ENCODE measurements at regions not wholly inside any gene's neighbourhood (a gene's known extent, or its start where the extent isn't known, plus 50 kb on each side); places are given as distances from the start of the nearest gene placed in this dataset.

GRCh38 chr1:81410351-81410750, 390.4 kb upstream of the ADGRL2 start:
- H3K9me3 Mint-ChIP-seq, result peaks cover 5% of the 10 kb centered on the region
- Histone ChIP-seq H3K36me3 (ENCODE audit: insufficient read depth, low read length) (no peaks in the 10 kb centered on the region), H3K4me1 (ENCODE audit: insufficient read depth, low read length) (no peaks in the 10 kb centered on the region), H3K4me3 (ENCODE audit: low read length) (no peak overlapping the region), H3K27me3 (ENCODE audit: control insufficient read depth in 1 of 2, insufficient read depth in 2 of 2, low read length in 2 of 2) (no peaks in the 10 kb centered on the region), H3K27ac (ENCODE audit: low read depth in 1 of 2, low read length in 2 of 2) (no peak overlapping the region), H3K9me3 (ENCODE audit: control insufficient read depth in 1 of 2, insufficient read depth in 1 of 2, low read length in 2 of 2) (peaks cover 0 to 3% of the 10 kb centered on the region in 2 experiments)
- ChIA-PET POLR2A (no interaction called here), CTCF (no interaction called here)
- H3K36me3 Mint-ChIP-seq (ENCODE audit: low read depth), result no peaks in the 10 kb centered on the region
- TF ChIP-seq, protein P1, sequence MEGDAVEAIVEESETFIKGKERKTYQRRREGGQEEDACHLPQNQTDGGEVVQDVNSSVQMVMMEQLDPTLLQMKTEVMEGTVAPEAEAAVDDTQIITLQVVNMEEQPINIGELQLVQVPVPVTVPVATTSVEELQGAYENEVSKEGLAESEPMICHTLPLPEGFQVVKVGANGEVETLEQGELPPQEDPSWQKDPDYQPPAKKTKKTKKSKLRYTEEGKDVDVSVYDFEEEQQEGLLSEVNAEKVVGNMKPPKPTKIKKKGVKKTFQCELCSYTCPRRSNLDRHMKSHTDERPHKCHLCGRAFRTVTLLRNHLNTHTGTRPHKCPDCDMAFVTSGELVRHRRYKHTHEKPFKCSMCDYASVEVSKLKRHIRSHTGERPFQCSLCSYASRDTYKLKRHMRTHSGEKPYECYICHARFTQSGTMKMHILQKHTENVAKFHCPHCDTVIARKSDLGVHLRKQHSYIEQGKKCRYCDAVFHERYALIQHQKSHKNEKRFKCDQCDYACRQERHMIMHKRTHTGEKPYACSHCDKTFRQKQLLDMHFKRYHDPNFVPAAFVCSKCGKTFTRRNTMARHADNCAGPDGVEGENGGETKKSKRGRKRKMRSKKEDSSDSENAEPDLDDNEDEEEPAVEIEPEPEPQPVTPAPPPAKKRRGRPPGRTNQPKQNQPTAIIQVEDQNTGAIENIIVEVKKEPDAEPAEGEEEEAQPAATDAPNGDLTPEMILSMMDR (IDR thresholded peaks at IDR 0.05), result no peak
- no peak overlapping the region for H3K4me3 Mint-ChIP-seq
- intact Hi-C loops (cut with DNase I, micrococcal nuclease), result no loop called here
- H3K4me1 Mint-ChIP-seq (ENCODE audit: low read depth), result no peaks in the 10 kb centered on the region
- H3K27ac Mint-ChIP-seq, result no peak overlapping the region
- H3K27me3 Mint-ChIP-seq, result no peaks in the 10 kb centered on the region
- ATAC-seq (ENCODE audit: poor library complexity) (no peak), DNase-seq (no peak)

DNA sequence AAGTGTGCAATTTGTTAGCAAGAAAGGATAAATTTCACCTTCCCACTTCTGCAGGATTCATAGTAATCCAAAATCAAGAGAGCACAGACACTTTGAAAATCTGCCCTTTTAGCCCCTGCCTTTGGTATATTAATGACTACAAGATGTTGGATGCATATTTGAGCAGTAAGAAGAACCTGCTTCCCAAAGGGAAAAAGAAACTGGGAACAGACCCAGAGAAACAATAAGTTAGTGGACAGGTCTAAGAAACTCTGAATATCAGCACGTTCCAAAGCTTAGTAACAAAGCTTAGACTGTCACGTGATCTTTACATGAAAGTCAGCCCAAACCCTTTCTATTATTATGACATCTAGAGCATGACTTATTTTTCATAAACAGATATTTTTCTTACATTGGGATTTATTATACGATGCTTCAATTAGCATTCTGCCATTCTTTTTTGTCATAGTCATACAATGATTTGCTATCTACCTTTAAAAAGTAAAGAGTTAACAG, 390.9 kb upstream of the ADGRL2 start:
- H3K36me3 ChIP-seq (ENCODE audit: insufficient read depth, low read length), result no peaks in the 10 kb centered on the region
- H3K4me1 Mint-ChIP-seq (ENCODE audit: low read depth), result no peaks in the 10 kb centered on the region
- H3K4me1 ChIP-seq (ENCODE audit: insufficient read depth, low read length), result no peaks in the 10 kb centered on the region
- no peaks in the 10 kb centered on the region for H3K27me3 Mint-ChIP-seq
- DNase-seq (no peak), ATAC-seq (ENCODE audit: poor library complexity) (no peak)
- TF ChIP-seq, protein P1 (IDR thresholded peaks at IDR 0.05), result no peak
- no peak overlapping the region for H3K27ac ChIP-seq (ENCODE audit: low read depth in 1 of 2, low read length in 2 of 2)
- intact Hi-C loops (cut with DNase I, micrococcal nuclease), result no loop called here
- peaks cover 5% of the 10 kb centered on the region for H3K9me3 Mint-ChIP-seq
- ChIA-PET POLR2A (no interaction called here), CTCF (no interaction called here)
- no peak overlapping the region for H3K27ac Mint-ChIP-seq
- no peaks in the 10 kb centered on the region for H3K36me3 Mint-ChIP-seq (ENCODE audit: low read depth)
- no peak overlapping the region for H3K4me3 Mint-ChIP-seq
- H3K4me3 ChIP-seq (ENCODE audit: low read length), result no peak overlapping the region
- no peaks in the 10 kb centered on the region for H3K27me3 ChIP-seq (ENCODE audit: control insufficient read depth in 1 of 2, insufficient read depth in 2 of 2, low read length in 2 of 2)
- H3K9me3 ChIP-seq (ENCODE audit: control insufficient read depth in 1 of 2, insufficient read depth in 1 of 2, low read length in 2 of 2), result peaks cover 0 to 3% of the 10 kb centered on the region in 2 experiments

DNA sequence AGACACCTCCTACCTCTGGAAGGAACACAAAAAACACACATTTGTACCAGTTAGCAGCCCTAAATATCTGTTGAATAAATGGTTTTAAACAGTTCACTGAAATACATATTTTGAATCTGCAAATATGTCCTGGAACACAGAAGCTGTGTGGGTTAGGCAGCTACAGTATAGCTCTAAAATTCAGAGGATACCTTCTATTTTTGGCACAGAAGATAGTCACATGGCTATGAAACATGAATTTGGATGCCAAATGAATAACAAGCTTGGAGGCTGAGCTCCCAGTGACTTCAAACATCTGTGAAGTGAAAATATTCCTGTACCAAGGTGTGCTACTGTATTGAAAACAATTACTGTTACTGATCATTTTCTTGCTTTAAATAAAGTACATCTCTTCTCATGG, 391.5 kb upstream of the ADGRL2 start:
- H3K4me1 Mint-ChIP-seq (ENCODE audit: low read depth), result no peaks in the 10 kb centered on the region
- H3K9me3 Mint-ChIP-seq, result peaks cover 2% of the 10 kb centered on the region
- ChIA-PET POLR2A (no interaction called here), CTCF (no interaction called here)
- DNase-seq (no peak), ATAC-seq (ENCODE audit: poor library complexity) (no peak)
- TF ChIP-seq, protein P1 (IDR thresholded peaks at IDR 0.05), result no peak
- H3K27ac ChIP-seq (ENCODE audit: low read depth in 1 of 2, low read length in 2 of 2), result no peak overlapping the region
- H3K4me1 ChIP-seq (ENCODE audit: insufficient read depth, low read length), result no peaks in the 10 kb centered on the region
- intact Hi-C loops (cut with DNase I, micrococcal nuclease), result no loop called here
- no peaks in the 10 kb centered on the region for H3K36me3 Mint-ChIP-seq (ENCODE audit: low read depth)
- H3K4me3 ChIP-seq (ENCODE audit: low read length), result no peak overlapping the region
- H3K27ac Mint-ChIP-seq, result no peak overlapping the region
- no peak overlapping the region for H3K4me3 Mint-ChIP-seq
- no peaks in the 10 kb centered on the region for H3K36me3 ChIP-seq (ENCODE audit: insufficient read depth, low read length)
- H3K9me3 ChIP-seq (ENCODE audit: control insufficient read depth in 1 of 2, insufficient read depth in 1 of 2, low read length in 2 of 2), result peaks cover 0 to under 1% of the 10 kb centered on the region in 2 experiments
- no peaks in the 10 kb centered on the region for H3K27me3 ChIP-seq (ENCODE audit: control insufficient read depth in 1 of 2, insufficient read depth in 2 of 2, low read length in 2 of 2)
- no peaks in the 10 kb centered on the region for H3K27me3 Mint-ChIP-seq
